GM13976 (cell line): ENCODE measurements at regions not wholly inside any gene's neighbourhood (a gene's known extent, or its start where the extent isn't known, plus 50 kb on each side); places are given as distances from the start of the nearest gene placed in this dataset.
"Not testable (repeated sequence)": the region's sequence is repeated elsewhere in the genome, so short reads cannot be mapped to it uniquely, and the experiment has no call there.

ENCODE experiments used
- DNase-seq: peaks from one replicate; pipeline ENCODE4 v3.0.0; 2012; ENCODE audit warnings: low spot score
- CTCF ChIP-seq: IDR thresholded peaks from 2 replicates; pipeline ENCODE4 v1.5.1; 2012; ENCODE audit warnings: borderline replicate concordance, mild to moderate bottlenecking; ENCODE audit not compliant: insufficient read depth; ENCODE audit errors: extremely low read depth, missing control alignments, control extremely low read depth
- in situ Hi-C: fragments of 300-500 bp; cut with MboI; formaldehyde crosslinking; loops from one replicate; pipeline ENCODE4 v1.12.0; 2022; ENCODE audit warnings: low sequenced_read_pairs, mixed read lengths, inconsistent platforms; ENCODE audit not compliant: unreplicated experiment

- no peak for TF ChIP-seq CTCF
- in situ Hi-C loops: no loop called here
- no peak for DNase-seq
Observed at GRCh38 chr11:127950162-127950561, 637.2 kb downstream of the ETS1 start.

- no peak for TF ChIP-seq CTCF
- in situ Hi-C loops: no loop called here
- no peak for DNase-seq
Observed at GRCh38 chr11:127943763-127944162, 643.6 kb downstream of the ETS1 start.

- in situ Hi-C loops: no loop called here
- no peak for DNase-seq
- TF ChIP-seq CTCF: no peak
Observed at GRCh38 chr11:127943152-127943551, 644.2 kb downstream of the ETS1 start.

GRCh38 chr11:127941554-127941953, 645.8 kb downstream of the ETS1 start:
- in situ Hi-C loops, DNase-seq: not testable (repeated sequence)

- no peak for DNase-seq
- in situ Hi-C loops: no loop called here
- TF ChIP-seq CTCF: no peak
Observed at GRCh38 chr11:127939000-127939399, 648.4 kb downstream of the ETS1 start.

GRCh38 chr11:127935081-127935480, 652.3 kb downstream of the ETS1 start:
- TF ChIP-seq CTCF: no peak
- in situ Hi-C loops: no loop called here
- no peak for DNase-seq

GRCh38 chr11:127933961-127934360, 653.4 kb downstream of the ETS1 start:
- DNase-seq, in situ Hi-C loops: not testable (repeated sequence)

- DNase-seq: no peak
- in situ Hi-C loops: no loop called here
- no peak for TF ChIP-seq CTCF
Observed at GRCh38 chr11:127931803-127932202, 655.6 kb downstream of the ETS1 start.
